Neural cell (in vitro differentiated cells): ENCODE measurements at regions not wholly inside any gene's neighbourhood (a gene's known extent, or its start where the extent isn't known, plus 50 kb on each side); places are given as distances from the start of the nearest gene placed in this dataset.

ENCODE experiments used
- H2AFZ ChIP-seq: fragments of 200-600, 300-800 bp; sonication (generic), shearing (Covaris generic); 2 replicates; pipeline ENCODE4 v1.6.0; 2014; ENCODE audit warnings: low read depth, mild to moderate bottlenecking, antibody characterized with exemption, low read length, moderate library complexity
- H3F3A ChIP-seq: fragments of 200-600 bp; shearing (Covaris generic); 2 replicates; pipeline ENCODE4 v1.6.1; 2016; ENCODE audit warnings: mild to moderate bottlenecking, moderate library complexity, mixed read lengths, antibody characterized with exemption, low read length; ENCODE audit not compliant: insufficient read depth, poor library complexity, severe bottlenecking
- H3K27ac ChIP-seq: fragments of 200-600, 300-800 bp; sonication (generic), shearing (Covaris generic); 2 replicates; pipeline ENCODE4 v1.5.1; 2014; ENCODE audit warnings: mild to moderate bottlenecking, low read length, moderate library complexity
- H3K27me3 ChIP-seq: fragments of 300-800, 200-600 bp; sonication (generic), shearing (Covaris generic); 2 replicates; pipeline ENCODE4 v1.6.0; 2014; ENCODE audit warnings: mild to moderate bottlenecking, low read depth, low read length, moderate library complexity; ENCODE audit not compliant: insufficient read depth
- H3K36me3 ChIP-seq: fragments of 300-800, 200-600 bp; sonication (generic), shearing (Covaris generic); 2 replicates; pipeline ENCODE4 v1.5.1; 2014; ENCODE audit warnings: mild to moderate bottlenecking, antibody characterized with exemption, low read length, moderate library complexity; ENCODE audit not compliant: insufficient read depth
- H3K4me2 ChIP-seq: fragments of 300-800, 200-600 bp; sonication (generic), shearing (Covaris generic); 2 replicates; pipeline ENCODE4 v1.6.0; 2014; ENCODE audit warnings: mild to moderate bottlenecking, low read length
- H3K4me3 ChIP-seq: fragments of 300-800, 200-600 bp; sonication (generic), shearing (Covaris generic); 2 replicates; pipeline ENCODE4 v1.5.1; 2014; ENCODE audit warnings: mild to moderate bottlenecking, low read length, moderate library complexity
- H3K79me2 ChIP-seq: fragments of 200-600 bp; shearing (Covaris generic); replicated peaks from 2 replicates; pipeline ENCODE4 v1.6.0; 2014; ENCODE audit warnings: mild to moderate bottlenecking, low read length, moderate library complexity; ENCODE audit not compliant: insufficient read depth
- H3K9ac ChIP-seq: fragments of 300-800, 200-600 bp; sonication (generic), shearing (Covaris generic); 2 replicates; pipeline ENCODE4 v1.6.1; 2016; ENCODE audit warnings: mild to moderate bottlenecking, low read length, mixed read lengths
- H3K9me2 ChIP-seq: fragments of 200-600 bp; shearing (Covaris generic); 2 replicates; pipeline ENCODE4 v1.6.1; 2016; ENCODE audit warnings: mild to moderate bottlenecking, low read length, mixed read lengths; ENCODE audit not compliant: insufficient read depth
- H3K9me3 ChIP-seq: fragments of 200-600, 300-800 bp; sonication (generic), shearing (Covaris generic); 2 replicates; pipeline ENCODE4 v1.6.1; 2016; ENCODE audit warnings: mild to moderate bottlenecking, mixed run types, low read length, moderate library complexity, mixed read lengths
- H4K20me1 ChIP-seq: fragments of 200-600 bp; shearing (Covaris generic); 2 replicates; pipeline ENCODE4 v1.6.1; 2016; ENCODE audit warnings: mild to moderate bottlenecking, mixed run types; ENCODE audit not compliant: insufficient read depth
- CTCF ChIP-seq: fragments of 450-650 bp; IDR thresholded peaks from 2 replicates; pipeline ENCODE4 v1.5.1; 2014; ENCODE audit warnings: antibody characterized with exemption, mild to moderate bottlenecking, moderate library complexity; ENCODE audit not compliant: poor library complexity, severe bottlenecking
- EP300 ChIP-seq: fragments of 450-650 bp; conservative IDR thresholded peaks from 2 replicates; pipeline ENCODE4 v1.6.1; 2014; ENCODE audit warnings: antibody characterized with exemption, mild to moderate bottlenecking, moderate library complexity; ENCODE audit not compliant: poor library complexity, severe bottlenecking
- EZH2 ChIP-seq: fragments of 200-600, 300-800 bp; shearing (Covaris generic), sonication (generic); IDR thresholded peaks from 2 replicates; pipeline ENCODE4 v1.6.1; 2014; ENCODE audit warnings: antibody characterized with exemption, low read length, borderline replicate concordance, mild to moderate bottlenecking; ENCODE audit not compliant: insufficient read depth, poor library complexity, severe bottlenecking
- MXI1 ChIP-seq: fragments of 450-650 bp; conservative IDR thresholded peaks from 2 replicates; pipeline ENCODE4 v1.6.1; 2014; ENCODE audit warnings: antibody characterized with exemption, mild to moderate bottlenecking; ENCODE audit not compliant: poor library complexity, severe bottlenecking
- POLR2AphosphoS5 ChIP-seq: IDR thresholded peaks from 2 replicates; pipeline ENCODE4 v1.6.1; 2012
- RAD21 ChIP-seq: fragments of 450-650 bp; conservative IDR thresholded peaks from 2 replicates; pipeline ENCODE4 v1.6.1; 2014; ENCODE audit warnings: antibody characterized with exemption, mild to moderate bottlenecking, moderate library complexity
- REST ChIP-seq: IDR thresholded peaks from 2 replicates; pipeline ENCODE4 v1.6.1; 2012; ENCODE audit warnings: borderline replicate concordance
- SMC3 ChIP-seq: fragments of 450-650 bp; conservative IDR thresholded peaks from 2 replicates; pipeline ENCODE4 v1.6.1; 2014; ENCODE audit warnings: antibody characterized with exemption, mild to moderate bottlenecking, moderate library complexity; ENCODE audit not compliant: poor library complexity
- TAF1 ChIP-seq: IDR thresholded peaks from 2 replicates; pipeline ENCODE4 v1.6.1; 2012; ENCODE audit warnings: low read depth

- Histone ChIP-seq H3K36me3 (no peaks in the 10 kb centered on the region), H3F3A (no peaks in the 10 kb centered on the region), H3K9ac (no peak overlapping the region), H3K27me3 (no peaks in the 10 kb centered on the region), H2AFZ (no peak overlapping the region), H3K79me2 (no peaks in the 10 kb centered on the region), H4K20me1 (no peaks in the 10 kb centered on the region), H3K27ac (no peak overlapping the region), H3K9me2 (no peaks in the 10 kb centered on the region), H3K4me3 (no peak overlapping the region), H3K9me3 (no peaks in the 10 kb centered on the region), H3K4me2 (no peak overlapping the region)
- no peak for TF ChIP-seq MXI1
- TF ChIP-seq RAD21: no peak
- no peak for TF ChIP-seq EP300
- TF ChIP-seq EZH2: no peak
- TF ChIP-seq REST: no peak
- TF ChIP-seq SMC3: no peak
- no peak for TF ChIP-seq CTCF
- no peak for TF ChIP-seq TAF1
- no peak for TF ChIP-seq POLR2AphosphoS5
These were observed 274.3 kb upstream of the DMRT1 start for GRCh38 chr9:567128-567746.

GRCh38 chr9:567747-568305 lies 273.7 kb upstream of the DMRT1 start:
- Histone ChIP-seq H2AFZ (no peak overlapping the region), H3K4me2 (no peak overlapping the region), H3K9ac (no peak overlapping the region), H3K79me2 (no peaks in the 10 kb centered on the region), H3K9me2 (no peaks in the 10 kb centered on the region), H3F3A (no peaks in the 10 kb centered on the region), H3K9me3 (no peaks in the 10 kb centered on the region), H4K20me1 (no peaks in the 10 kb centered on the region), H3K27me3 (no peaks in the 10 kb centered on the region), H3K36me3 (no peaks in the 10 kb centered on the region), H3K27ac (no peak overlapping the region), H3K4me3 (no peak overlapping the region)
- no peak for TF ChIP-seq CTCF
- TF ChIP-seq EP300: no peak
- TF ChIP-seq RAD21: no peak
- no peak for TF ChIP-seq REST
- no peak for TF ChIP-seq MXI1
- no peak for TF ChIP-seq POLR2AphosphoS5
- no peak for TF ChIP-seq TAF1
- TF ChIP-seq SMC3: no peak
- no peak for TF ChIP-seq EZH2
